ENCODE measurements at regions not wholly inside any gene's neighbourhood (a gene's known extent, or its start where the extent isn't known, plus 50 kb on each side); places are given as distances from the start of the nearest gene placed in this dataset.

- Histone ChIP-seq H3K27me3 (ENCODE audit: control insufficient read depth in 2 of 2, insufficient read depth in 2 of 2, low read length in 2 of 2) (no peaks in the 10 kb centered on the region), H3K4me1 (ENCODE audit: control insufficient read depth, extremely low read depth, insufficient read depth, low read length) (no peaks in the 10 kb centered on the region), H2AFZ (ENCODE audit: low read depth, low read length) (no peak overlapping the region), H3K4me3 (replicated peaks in 1 of 3; ENCODE audit: insufficient read depth in 1 of 3, low read depth in 1 of 3, low read length in 3 of 3) (no peak overlapping the region), H4K20me1 (replicated peaks; ENCODE audit: control insufficient read depth, extremely low read depth, insufficient read depth, low read length) (no peaks in the 10 kb centered on the region), H3K9ac (replicated peaks; ENCODE audit: extremely low read depth, insufficient read depth, low read length) (no peak overlapping the region), H3K79me2 (ENCODE audit: control insufficient read depth, insufficient read depth, low read length) (no peaks in the 10 kb centered on the region), H3K27ac (ENCODE audit: insufficient read depth, low read depth, low read length) (no peak overlapping the region), H3K9me1 (replicated peaks; ENCODE audit: control insufficient read depth, extremely low read depth, insufficient read depth, low read length) (no peaks in the 10 kb centered on the region), H3K9me3 (replicated peaks; ENCODE audit: control insufficient read depth, insufficient read depth, low read length) (no peaks in the 10 kb centered on the region), H3K36me3 (ENCODE audit: control insufficient read depth in 2 of 2, extremely low read depth in 1 of 2, insufficient read depth in 2 of 2, low read length in 2 of 2) (no peaks in the 10 kb centered on the region), H3K4me2 (ENCODE audit: insufficient read depth, low read length) (no peak overlapping the region)
- POLR2A ChIA-PET, result no interaction called here
- DNase-seq (ENCODE audit: low read depth, low spot score) (no peak), FAIRE-seq (no peak)
- no TSS peak for BruUV-seq (replicated peaks)
- dilution Hi-C loops (cut with MboI; ENCODE audit: extremely low pct_ligation_motif_present, low sequenced_read_pairs) (no loop called here), intact Hi-C loops (cut with micrococcal nuclease) (no loop called here)
- TF ChIP-seq MYC (IDR thresholded peaks at IDR 0.05; ENCODE audit: low read depth, low read length) (no peak), POLR2A (IDR thresholded peaks at IDR 0.05; ENCODE audit: low read depth, low read length) (no peak)
- TF ChIP-seq, protein P1, sequence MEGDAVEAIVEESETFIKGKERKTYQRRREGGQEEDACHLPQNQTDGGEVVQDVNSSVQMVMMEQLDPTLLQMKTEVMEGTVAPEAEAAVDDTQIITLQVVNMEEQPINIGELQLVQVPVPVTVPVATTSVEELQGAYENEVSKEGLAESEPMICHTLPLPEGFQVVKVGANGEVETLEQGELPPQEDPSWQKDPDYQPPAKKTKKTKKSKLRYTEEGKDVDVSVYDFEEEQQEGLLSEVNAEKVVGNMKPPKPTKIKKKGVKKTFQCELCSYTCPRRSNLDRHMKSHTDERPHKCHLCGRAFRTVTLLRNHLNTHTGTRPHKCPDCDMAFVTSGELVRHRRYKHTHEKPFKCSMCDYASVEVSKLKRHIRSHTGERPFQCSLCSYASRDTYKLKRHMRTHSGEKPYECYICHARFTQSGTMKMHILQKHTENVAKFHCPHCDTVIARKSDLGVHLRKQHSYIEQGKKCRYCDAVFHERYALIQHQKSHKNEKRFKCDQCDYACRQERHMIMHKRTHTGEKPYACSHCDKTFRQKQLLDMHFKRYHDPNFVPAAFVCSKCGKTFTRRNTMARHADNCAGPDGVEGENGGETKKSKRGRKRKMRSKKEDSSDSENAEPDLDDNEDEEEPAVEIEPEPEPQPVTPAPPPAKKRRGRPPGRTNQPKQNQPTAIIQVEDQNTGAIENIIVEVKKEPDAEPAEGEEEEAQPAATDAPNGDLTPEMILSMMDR (IDR thresholded peaks at IDR 0.05; ENCODE audit: extremely low read depth in 1 of 2, insufficient read depth in 1 of 2, low read depth in 1 of 2, low read length in 2 of 2), result no peak
- CTCF ChIA-PET, result interaction anchor here (0.8 to 3.0 kb wide), 2 partner anchors 10 to 14 kb away, joined by 3 to 13 read pairs; no protein-coding TSS in a partner anchor
Measured at GRCh38 chr7:86976958-86977357, 82.5 kb downstream of the ELAPOR2 start.

- Histone ChIP-seq H3K9me3 (replicated peaks; ENCODE audit: control insufficient read depth, insufficient read depth, low read length) (no peaks in the 10 kb centered on the region), H3K27ac (ENCODE audit: insufficient read depth, low read depth, low read length) (no peak overlapping the region), H3K36me3 (ENCODE audit: control insufficient read depth in 2 of 2, extremely low read depth in 1 of 2, insufficient read depth in 2 of 2, low read length in 2 of 2) (no peaks in the 10 kb centered on the region), H3K4me3 (replicated peaks in 1 of 3; ENCODE audit: insufficient read depth in 1 of 3, low read depth in 1 of 3, low read length in 3 of 3) (no peak overlapping the region), H3K4me2 (ENCODE audit: insufficient read depth, low read length) (no peak overlapping the region), H3K4me1 (ENCODE audit: control insufficient read depth, extremely low read depth, insufficient read depth, low read length) (no peaks in the 10 kb centered on the region), H4K20me1 (replicated peaks; ENCODE audit: control insufficient read depth, extremely low read depth, insufficient read depth, low read length) (peaks cover 2% of the 10 kb centered on the region), H3K79me2 (ENCODE audit: control insufficient read depth, insufficient read depth, low read length) (no peaks in the 10 kb centered on the region), H3K9ac (replicated peaks; ENCODE audit: extremely low read depth, insufficient read depth, low read length) (no peak overlapping the region), H3K27me3 (ENCODE audit: control insufficient read depth in 2 of 2, insufficient read depth in 2 of 2, low read length in 2 of 2) (no peaks in the 10 kb centered on the region), H3K9me1 (replicated peaks; ENCODE audit: control insufficient read depth, extremely low read depth, insufficient read depth, low read length) (no peaks in the 10 kb centered on the region), H2AFZ (ENCODE audit: low read depth, low read length) (no peak overlapping the region)
- CTCF ChIA-PET, result interaction anchor here (0.7 to 3.0 kb wide), 2 partner anchors 15 to 25 kb away, joined by 3 to 13 read pairs; no protein-coding TSS in a partner anchor
- DNase-seq (ENCODE audit: low read depth, low spot score), result no peak
- FAIRE-seq, result no peak
- intact Hi-C loops (cut with micrococcal nuclease) (no loop called here), dilution Hi-C loops (cut with MboI; ENCODE audit: extremely low pct_ligation_motif_present, low sequenced_read_pairs) (no loop called here)
- POLR2A ChIA-PET, result no interaction called here
- TF ChIP-seq MYC (IDR thresholded peaks at IDR 0.05; ENCODE audit: low read depth, low read length), result no peak
- TF ChIP-seq, protein P1 (IDR thresholded peaks at IDR 0.05; ENCODE audit: extremely low read depth in 1 of 2, insufficient read depth in 1 of 2, low read depth in 1 of 2, low read length in 2 of 2), result no peak
- no peak for TF ChIP-seq FOS (IDR thresholded peaks at IDR 0.05; ENCODE audit: borderline replicate concordance, insufficient read depth, low read length)
- TF ChIP-seq JUN (IDR thresholded peaks at IDR 0.05; ENCODE audit: borderline replicate concordance, insufficient read depth, insufficient read length, low read depth), result no peak
- no peak for TF ChIP-seq EZH2 (IDR thresholded peaks at IDR 0.05; ENCODE audit: borderline replicate concordance, low read depth, low read length, severe bottlenecking)
- TF ChIP-seq GATA2 (IDR thresholded peaks at IDR 0.05; ENCODE audit: insufficient read depth, insufficient read length, low read depth, low read length), result no peak
- TF ChIP-seq, protein P2, sequence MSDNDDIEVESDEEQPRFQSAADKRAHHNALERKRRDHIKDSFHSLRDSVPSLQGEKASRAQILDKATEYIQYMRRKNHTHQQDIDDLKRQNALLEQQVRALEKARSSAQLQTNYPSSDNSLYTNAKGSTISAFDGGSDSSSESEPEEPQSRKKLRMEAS (IDR thresholded peaks at IDR 0.05; ENCODE audit: insufficient read depth, insufficient read length), result no peak
- BruUV-seq (replicated peaks), result no TSS peak
Measured at GRCh38 chr7:86975914-86976313, 83.5 kb downstream of the ELAPOR2 start.

All from endothelial cell of umbilical vein (primary cell).